ENCODE measurements at regions not wholly inside any gene's neighbourhood (a gene's known extent, or its start where the extent isn't known, plus 50 kb on each side); places are given as distances from the start of the nearest gene placed in this dataset.

- TF ChIP-seq CTCF (IDR thresholded peaks at IDR 0.05) (no peak), POLR2AphosphoS5 (IDR thresholded peaks at IDR 0.05) (no peak)
Observed at GRCh38 chr5:125685771-125686170, 737.4 kb upstream of the GRAMD2B start.

Measured in esophagus muscularis mucosa (tissue), 3 donors.